Smooth muscle cell (in vitro differentiated cells): ENCODE measurements at regions not wholly inside any gene's neighbourhood (a gene's known extent, or its start where the extent isn't known, plus 50 kb on each side); places are given as distances from the start of the nearest gene placed in this dataset.

Source experiments
- DNase-seq: peaks from one replicate; lab custom pipeline; 2025; ENCODE audit not compliant: unreplicated experiment; lab: John Stamatoyannopoulos, UW
- H2AFZ ChIP-seq: fragments of 200-600 bp; sonication (generic); 2 replicates; pipeline ENCODE4 v1.6.0; 2016; ENCODE audit warnings: antibody characterized with exemption, low read depth, mild to moderate bottlenecking
- H3F3A ChIP-seq: fragments of 200-600 bp; sonication (generic); 2 replicates; pipeline ENCODE4 v1.6.0; 2017; ENCODE audit warnings: antibody characterized with exemption, low read depth
- H3K27ac ChIP-seq: fragments of 200-600 bp; sonication (generic); 2 replicates; pipeline ENCODE4 v1.5.1; 2016; ENCODE audit warnings: low read depth, mild to moderate bottlenecking
- H3K27me3 ChIP-seq: fragments of 200-600 bp; sonication (generic); 2 replicates; pipeline ENCODE4 v1.6.1; 2016; ENCODE audit warnings: low read depth, mild to moderate bottlenecking
- H3K36me3 ChIP-seq: fragments of 200-600 bp; sonication (generic); 2 replicates; pipeline ENCODE4 v1.5.1; 2016; ENCODE audit warnings: low read depth
- H3K4me1 ChIP-seq: fragments of 200-600 bp; sonication (generic); 2 replicates; pipeline ENCODE4 v1.5.1; 2016; ENCODE audit warnings: low read depth
- H3K4me2 ChIP-seq: fragments of 200-600 bp; sonication (generic); 2 replicates; pipeline ENCODE4 v1.6.0; 2016; ENCODE audit warnings: mild to moderate bottlenecking
- H3K4me3 ChIP-seq: fragments of 200-600 bp; sonication (generic); 2 replicates; pipeline ENCODE4 v1.5.1; 2016; ENCODE audit warnings: mild to moderate bottlenecking
- H3K79me2 ChIP-seq: fragments of 200-600 bp; sonication (generic); 2 replicates; pipeline ENCODE4 v1.6.0; 2016; ENCODE audit warnings: low read depth, mild to moderate bottlenecking
- H3K9ac ChIP-seq: fragments of 200-600 bp; sonication (generic); 2 replicates; pipeline ENCODE4 v1.6.0; 2016; ENCODE audit warnings: low read depth
- H3K9me3 ChIP-seq: fragments of 200-600 bp; sonication (generic); replicated peaks from 2 replicates; pipeline ENCODE4 v1.5.1; 2016; ENCODE audit warnings: low read depth
- H4K20me1 ChIP-seq: fragments of 200-600 bp; sonication (generic); 2 replicates; pipeline ENCODE4 v1.6.0; 2016; ENCODE audit warnings: low read depth
- WGBS: methylation state at CpG from one replicate; pipeline ENCODE4 v1.1.7; 2016; ENCODE audit warnings: low lambda C conversion rate; 5-methylcytosine and 5-hydroxymethylcytosine counted together
- TF ChIP-seq, protein P1 (sequence below): fragments of 200-600 bp; sonication (generic); IDR thresholded peaks from 2 replicates; pipeline ENCODE4 v1.5.1; 2017; ENCODE audit warnings: borderline replicate concordance, mild to moderate bottlenecking, antibody characterized with exemption; ENCODE audit not compliant: insufficient read depth, poor library complexity, severe bottlenecking

DNA sequence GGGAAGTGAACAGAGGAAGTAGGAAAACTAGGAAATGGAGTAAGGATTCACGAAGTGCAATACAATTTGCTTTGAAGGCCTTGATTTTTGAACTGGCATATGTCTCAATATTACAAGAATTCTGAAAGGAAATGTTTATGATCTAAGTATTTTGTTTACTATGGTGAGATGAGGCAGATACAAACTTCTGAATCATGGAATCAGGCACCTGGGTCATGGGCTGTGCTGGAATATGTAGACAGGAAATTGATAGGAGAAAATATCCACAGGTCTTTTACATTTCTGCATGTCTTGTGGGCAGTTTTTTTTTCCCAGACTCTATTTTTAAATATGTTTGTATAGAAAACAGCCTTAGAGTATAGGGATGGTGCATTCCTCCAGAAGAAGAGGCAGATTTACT is 117.1 kb downstream of the PPP1R3A start:
- no peaks in the 10 kb centered on the region for H4K20me1 ChIP-seq
- TF ChIP-seq, protein P1, sequence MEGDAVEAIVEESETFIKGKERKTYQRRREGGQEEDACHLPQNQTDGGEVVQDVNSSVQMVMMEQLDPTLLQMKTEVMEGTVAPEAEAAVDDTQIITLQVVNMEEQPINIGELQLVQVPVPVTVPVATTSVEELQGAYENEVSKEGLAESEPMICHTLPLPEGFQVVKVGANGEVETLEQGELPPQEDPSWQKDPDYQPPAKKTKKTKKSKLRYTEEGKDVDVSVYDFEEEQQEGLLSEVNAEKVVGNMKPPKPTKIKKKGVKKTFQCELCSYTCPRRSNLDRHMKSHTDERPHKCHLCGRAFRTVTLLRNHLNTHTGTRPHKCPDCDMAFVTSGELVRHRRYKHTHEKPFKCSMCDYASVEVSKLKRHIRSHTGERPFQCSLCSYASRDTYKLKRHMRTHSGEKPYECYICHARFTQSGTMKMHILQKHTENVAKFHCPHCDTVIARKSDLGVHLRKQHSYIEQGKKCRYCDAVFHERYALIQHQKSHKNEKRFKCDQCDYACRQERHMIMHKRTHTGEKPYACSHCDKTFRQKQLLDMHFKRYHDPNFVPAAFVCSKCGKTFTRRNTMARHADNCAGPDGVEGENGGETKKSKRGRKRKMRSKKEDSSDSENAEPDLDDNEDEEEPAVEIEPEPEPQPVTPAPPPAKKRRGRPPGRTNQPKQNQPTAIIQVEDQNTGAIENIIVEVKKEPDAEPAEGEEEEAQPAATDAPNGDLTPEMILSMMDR, result no peak
- no peak overlapping the region for H2AFZ ChIP-seq
- 98% methylated on average over 1 of the region's 1 CpG for WGBS
- DNase-seq, result no peak
- H3K36me3 ChIP-seq, result no peaks in the 10 kb centered on the region
- H3K4me2 ChIP-seq, result no peak overlapping the region
- no peaks in the 10 kb centered on the region for H3F3A ChIP-seq
- no peaks in the 10 kb centered on the region for H3K9me3 ChIP-seq
- H3K9ac ChIP-seq, result no peak overlapping the region
- H3K27ac ChIP-seq, result no peak overlapping the region
- no peaks in the 10 kb centered on the region for H3K79me2 ChIP-seq
- H3K27me3 ChIP-seq, result no peaks in the 10 kb centered on the region
- H3K4me1 ChIP-seq, result no peaks in the 10 kb centered on the region
- H3K4me3 ChIP-seq, result no peak overlapping the region

DNA sequence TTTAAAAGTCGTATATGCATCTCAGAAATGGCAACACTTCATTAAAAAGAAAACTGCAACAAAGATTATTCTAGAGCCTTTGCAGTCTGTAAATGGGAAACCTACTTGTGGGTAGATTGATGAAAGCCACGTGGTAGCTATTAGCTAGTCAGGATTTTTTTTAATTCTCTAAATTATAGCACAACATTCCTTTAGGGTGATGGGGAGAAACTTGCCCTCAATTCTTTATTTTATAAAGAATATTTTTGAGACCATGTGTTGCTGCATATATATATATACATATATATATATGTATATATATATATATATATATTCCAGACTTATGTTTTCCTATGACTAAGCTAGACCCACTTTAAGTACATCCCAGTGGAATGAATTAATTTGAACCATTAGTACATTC is 118.0 kb downstream of the PPP1R3A start:
- no peak overlapping the region for H3K27ac ChIP-seq
- WGBS, result 58% methylated on average over 2 of the region's 2 CpGs
- TF ChIP-seq, protein P1, result no peak

DNA sequence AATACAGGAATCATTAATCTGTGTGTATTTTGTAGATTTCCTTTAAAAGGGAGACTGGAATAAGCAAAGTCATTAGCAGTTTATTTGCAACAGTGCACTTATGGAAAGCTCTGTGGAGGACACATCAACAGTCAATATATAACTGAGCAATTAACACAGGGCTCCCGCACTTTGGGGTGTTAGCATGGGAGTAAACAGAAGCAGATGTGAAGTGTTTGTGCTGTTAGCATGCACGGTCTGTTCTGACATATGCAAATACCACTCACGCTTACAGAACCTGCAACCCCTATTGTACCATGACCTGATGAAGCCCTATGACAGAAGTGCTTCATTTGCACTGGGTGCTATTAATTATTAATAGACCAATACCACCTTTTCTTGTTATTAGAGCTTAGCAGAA is 118.9 kb downstream of the PPP1R3A start:
- WGBS, result 65% methylated on average over 3 of the region's 3 CpGs
- H3F3A ChIP-seq, result no peaks in the 10 kb centered on the region
- no peaks in the 10 kb centered on the region for H3K79me2 ChIP-seq
- no peak overlapping the region for H3K4me2 ChIP-seq
- no peaks in the 10 kb centered on the region for H3K27me3 ChIP-seq
- H3K9ac ChIP-seq, result no peak overlapping the region
- no peak for DNase-seq
- H4K20me1 ChIP-seq, result no peaks in the 10 kb centered on the region
- no peaks in the 10 kb centered on the region for H3K9me3 ChIP-seq
- no peak overlapping the region for H2AFZ ChIP-seq
- H3K27ac ChIP-seq, result no peak overlapping the region
- TF ChIP-seq, protein P1, result no peak
- no peaks in the 10 kb centered on the region for H3K36me3 ChIP-seq
- no peak overlapping the region for H3K4me3 ChIP-seq
- no peaks in the 10 kb centered on the region for H3K4me1 ChIP-seq

More for the DNA sequence above, 118.0 kb downstream of the PPP1R3A start:
- Histone ChIP-seq H2AFZ (no peak overlapping the region), H3F3A (no peaks in the 10 kb centered on the region), H3K4me2 (no peak overlapping the region), H3K9me3 (no peaks in the 10 kb centered on the region), H3K79me2 (no peaks in the 10 kb centered on the region), H3K4me3 (no peak overlapping the region), H3K9ac (no peak overlapping the region), H3K4me1 (no peaks in the 10 kb centered on the region), H3K27me3 (no peaks in the 10 kb centered on the region), H4K20me1 (no peaks in the 10 kb centered on the region), H3K36me3 (no peaks in the 10 kb centered on the region)
- DNase-seq, result no peak

DNA sequence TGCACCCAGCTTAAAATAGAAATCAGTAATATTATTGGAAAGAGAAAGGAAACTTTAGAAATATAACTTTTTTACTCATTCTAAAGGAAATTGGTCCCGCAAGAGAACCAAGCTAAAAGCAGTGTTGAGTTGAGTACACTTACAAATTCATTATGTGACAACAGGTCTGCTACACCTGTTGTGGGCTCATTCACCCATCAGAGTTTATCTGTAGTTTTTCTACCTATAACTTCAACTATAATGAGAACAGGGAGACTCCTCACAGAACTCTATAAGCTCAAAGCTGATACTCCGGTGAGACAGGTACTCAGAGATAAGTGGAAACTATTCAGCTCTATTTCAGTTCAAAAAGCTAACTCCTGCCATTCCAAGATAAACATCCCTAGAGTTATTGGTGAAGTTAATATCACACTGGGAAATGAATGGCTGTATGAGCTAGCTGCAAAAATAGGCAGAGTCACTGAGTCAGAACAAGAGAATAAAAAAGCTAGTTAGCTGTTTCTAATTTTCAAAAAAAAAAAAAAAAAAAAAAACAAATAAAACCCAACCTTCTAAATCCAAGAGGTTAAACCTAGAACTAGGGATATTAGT is 121.3 kb downstream of the PPP1R3A start:
- WGBS, result 94% methylated on average over 2 of the region's 2 CpGs
- H3K9ac ChIP-seq, result no peak overlapping the region
- TF ChIP-seq, protein P1, result no peak
- H3K79me2 ChIP-seq, result no peaks in the 10 kb centered on the region
- H3K4me1 ChIP-seq, result no peaks in the 10 kb centered on the region
- no peak overlapping the region for H2AFZ ChIP-seq
- no peak overlapping the region for H3K4me2 ChIP-seq
- no peak overlapping the region for H3K27ac ChIP-seq
- no peak for DNase-seq
- H3K27me3 ChIP-seq, result no peaks in the 10 kb centered on the region
- H3F3A ChIP-seq, result no peaks in the 10 kb centered on the region
- H4K20me1 ChIP-seq, result no peaks in the 10 kb centered on the region
- H3K9me3 ChIP-seq, result no peaks in the 10 kb centered on the region
- no peaks in the 10 kb centered on the region for H3K36me3 ChIP-seq
- no peak overlapping the region for H3K4me3 ChIP-seq
